Liver (tissue), 8 donors: ENCODE measurements at regions not wholly inside any gene's neighbourhood (a gene's known extent, or its start where the extent isn't known, plus 50 kb on each side); places are given as distances from the start of the nearest gene placed in this dataset.

Experiments
- DNase-seq: peaks from one replicate; pipeline ENCODE4 v3.0.0-alpha.2; 2017; ENCODE audit warnings: low spot score
- H3K27ac ChIP-seq, 2 donors: one replicate each; pipeline ENCODE4 v1.7.0; 2013; ENCODE audit warnings: inconsistent platforms in 2 of 2, low read length in 2 of 2, control low read depth in 1 of 2, low read depth in 1 of 2, mild to moderate bottlenecking in 1 of 2
- H3K27me3 ChIP-seq, 4 donors: one replicate each; pipeline versions ENCODE4 v1.6.1 to v1.7.0; 2013; ENCODE audit warnings: low read length in 3 of 4, inconsistent platforms in 1 of 4, mild to moderate bottlenecking in 1 of 4, moderate library complexity in 1 of 4; ENCODE audit not compliant: control insufficient read depth in 4 of 4, insufficient read depth in 4 of 4
- H3K36me3 ChIP-seq, 4 donors: one replicate each; pipeline versions ENCODE4 v1.6.1 to v1.7.0; 2013; ENCODE audit warnings: low read length in 3 of 4, mild to moderate bottlenecking in 3 of 4, low read depth in 1 of 4, moderate library complexity in 1 of 4; ENCODE audit not compliant: control insufficient read depth in 4 of 4, insufficient read depth in 3 of 4
- H3K4me1 ChIP-seq, 4 donors: one replicate each; pipeline versions ENCODE4 v1.6.1 to v1.7.0; 2013; ENCODE audit warnings: low read length in 3 of 4, mild to moderate bottlenecking in 3 of 4, moderate library complexity in 1 of 4; ENCODE audit not compliant: control insufficient read depth in 4 of 4, insufficient read depth in 4 of 4
- H3K4me3 ChIP-seq, 3 donors: one replicate each; pipeline versions ENCODE4 v1.6.1 to v1.7.0; 2013; ENCODE audit warnings: low read length in 3 of 3, control low read depth in 1 of 3, low read depth in 1 of 3, mild to moderate bottlenecking in 1 of 3
- H3K9ac ChIP-seq, 2 donors: one replicate each; pipeline ENCODE4 v1.7.0; 2013; ENCODE audit warnings: low read length in 2 of 2, mild to moderate bottlenecking in 2 of 2, moderate library complexity in 2 of 2, control low read depth in 1 of 2, low read depth in 1 of 2
- H3K9me3 ChIP-seq, 4 donors: one replicate each; pipeline versions ENCODE4 v1.6.1 to v1.7.0; 2013; ENCODE audit warnings: low read length in 3 of 4; ENCODE audit not compliant: control insufficient read depth in 4 of 4
- CTCF ChIP-seq: fragments of 150-350 bp; IDR thresholded peaks from 2 replicates; pipeline ENCODE4 v1.5.1; 2017; ENCODE audit warnings: improper control_type of control experiment, low read depth, low read length; ENCODE audit not compliant: missing input control
- EGR1 ChIP-seq, 2 donors: IDR thresholded peaks; 2 replicates each; pipeline ENCODE4 v1.6.1; 2016 to 2018; ENCODE audit warnings: antibody characterized with exemption in 2 of 2, low read depth in 2 of 2
- FOXA1 ChIP-seq: IDR thresholded peaks from 2 replicates; pipeline ENCODE4 v1.6.1; 2016; ENCODE audit warnings: antibody characterized with exemption
- FOXA2 ChIP-seq: IDR thresholded peaks from 2 replicates; pipeline ENCODE4 v1.6.1; 2016; ENCODE audit warnings: antibody characterized with exemption
- GABPA ChIP-seq, 2 donors: IDR thresholded peaks in 1 of 2; conservative IDR thresholded peaks in 1 of 2; 2 replicates each; pipeline ENCODE4 v1.6.1; 2016; ENCODE audit warnings: antibody characterized with exemption in 2 of 2, mild to moderate bottlenecking in 1 of 2, moderate library complexity in 1 of 2
- HNF4A ChIP-seq, 2 donors: conservative IDR thresholded peaks; 2 replicates each; pipeline ENCODE4 v1.6.1; 2016; ENCODE audit warnings: antibody characterized with exemption in 2 of 2, mild to moderate bottlenecking in 2 of 2
- HNF4G ChIP-seq: IDR thresholded peaks from 2 replicates; pipeline ENCODE4 v1.6.1; 2016; ENCODE audit warnings: antibody characterized with exemption
- JUND ChIP-seq, 2 donors: IDR thresholded peaks; 2 replicates each; pipeline ENCODE4 v1.6.1; 2016; ENCODE audit warnings: antibody characterized with exemption in 2 of 2
- MAX ChIP-seq: IDR thresholded peaks from 2 replicates; pipeline ENCODE4 v1.6.1; 2016; ENCODE audit warnings: antibody characterized with exemption
- NR2F2 ChIP-seq: IDR thresholded peaks from 2 replicates; pipeline ENCODE4 v1.6.1; 2016; ENCODE audit warnings: antibody characterized with exemption
- RAD21 ChIP-seq, 2 donors: IDR thresholded peaks; 2 replicates each; pipeline ENCODE4 v1.6.1; 2016; ENCODE audit warnings: antibody characterized with exemption in 2 of 2, mild to moderate bottlenecking in 2 of 2
- RXRA ChIP-seq, 2 donors: IDR thresholded peaks; 2 replicates each; pipeline ENCODE4 v1.6.1; 2017 to 2018; ENCODE audit warnings: antibody characterized with exemption in 2 of 2, mild to moderate bottlenecking in 1 of 2
- SP1 ChIP-seq: IDR thresholded peaks from 2 replicates; pipeline ENCODE4 v1.6.1; 2018; ENCODE audit warnings: antibody characterized with exemption, mild to moderate bottlenecking
- TAF1 ChIP-seq: conservative IDR thresholded peaks from 2 replicates; pipeline ENCODE4 v1.6.1; 2016; ENCODE audit warnings: antibody characterized with exemption, mild to moderate bottlenecking
- YY1 ChIP-seq: IDR thresholded peaks from 2 replicates; pipeline ENCODE4 v1.6.1; 2016; ENCODE audit warnings: antibody characterized with exemption, mild to moderate bottlenecking
- ZBTB33 ChIP-seq: IDR thresholded peaks from 2 replicates; pipeline ENCODE4 v1.6.1; 2016; ENCODE audit warnings: antibody characterized with exemption
- WGBS: extraction: QIAGEN DNeasy Blood & Tissue Kit; methylation state at CpG from one replicate; pipeline ENCODE4 v1.1.7; 2013; 5-methylcytosine and 5-hydroxymethylcytosine counted together
- TF ChIP-seq, protein P1 (sequence below): IDR thresholded peaks from 2 replicates; pipeline ENCODE4 v1.6.1; 2016; ENCODE audit warnings: antibody characterized with exemption, mild to moderate bottlenecking
- TF ChIP-seq, protein P2 (sequence below): IDR thresholded peaks from 2 replicates; pipeline ENCODE4 v1.6.1; 2016; ENCODE audit warnings: antibody characterized with exemption
- donor health status: healthy.
- donor health status: healthy.
- donor health status: healthy.
- donor health status: healthy.
- donor health status: healthy.

DNA sequence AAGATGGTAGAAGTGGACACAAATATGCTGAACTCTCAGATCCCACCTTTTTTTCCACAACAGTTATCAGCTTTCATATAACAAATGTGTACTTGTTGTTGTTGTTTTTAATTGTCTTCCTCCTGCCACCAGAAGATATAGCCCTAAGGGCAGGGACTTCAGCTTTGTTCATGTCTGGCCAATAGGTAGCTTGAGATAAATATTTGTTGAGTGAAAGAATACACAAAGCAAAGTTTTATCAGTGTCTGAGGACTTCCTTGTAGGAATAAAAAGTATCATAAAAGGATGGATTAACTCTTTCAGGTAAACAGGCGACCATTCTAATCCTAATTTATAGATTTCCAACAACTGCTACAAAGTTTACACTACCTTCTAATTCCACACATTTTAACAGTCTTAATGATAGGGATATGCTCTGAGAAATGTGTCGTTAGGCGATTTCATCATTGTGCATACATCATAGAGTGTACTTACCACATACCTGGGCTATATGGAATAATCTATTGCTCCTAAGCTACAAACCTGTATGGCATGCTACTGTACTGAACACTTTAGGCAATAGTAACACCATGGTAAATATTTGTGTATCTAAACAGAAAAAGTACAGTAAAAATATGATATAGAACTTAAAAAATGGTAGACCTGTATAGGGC lies 186.1 kb downstream of the ATOH1 start:
- Histone ChIP-seq H3K27ac (no peak overlapping the region), H3K36me3 (no peaks in the 10 kb centered on the region), H3K9me3 (no peaks in the 10 kb centered on the region), H3K4me1 (no peaks in the 10 kb centered on the region), H3K9ac (no peak overlapping the region), H3K4me3 (no peak overlapping the region), H3K27me3 (no peaks in the 10 kb centered on the region)
- 66% methylated on average over 3 of the region's 3 CpGs for WGBS
- DNase-seq, result no peak
- TF ChIP-seq HNF4A (conservative IDR thresholded peaks at IDR 0.05), result no peak
- no peak for TF ChIP-seq FOXA2
- TF ChIP-seq SP1, result no peak
- no peak for TF ChIP-seq YY1
- TF ChIP-seq ZBTB33, result no peak
- no peak for TF ChIP-seq RXRA (IDR thresholded peaks at IDR 0.05)
- no peak for TF ChIP-seq EGR1 (IDR thresholded peaks at IDR 0.05; ENCODE audit: low read depth in 2 of 2)
- no peak for TF ChIP-seq RAD21 (IDR thresholded peaks at IDR 0.05)
- TF ChIP-seq FOXA1, result no peak
- no peak for TF ChIP-seq JUND (IDR thresholded peaks at IDR 0.05)
- TF ChIP-seq MAX, result no peak
- TF ChIP-seq, protein P1, sequence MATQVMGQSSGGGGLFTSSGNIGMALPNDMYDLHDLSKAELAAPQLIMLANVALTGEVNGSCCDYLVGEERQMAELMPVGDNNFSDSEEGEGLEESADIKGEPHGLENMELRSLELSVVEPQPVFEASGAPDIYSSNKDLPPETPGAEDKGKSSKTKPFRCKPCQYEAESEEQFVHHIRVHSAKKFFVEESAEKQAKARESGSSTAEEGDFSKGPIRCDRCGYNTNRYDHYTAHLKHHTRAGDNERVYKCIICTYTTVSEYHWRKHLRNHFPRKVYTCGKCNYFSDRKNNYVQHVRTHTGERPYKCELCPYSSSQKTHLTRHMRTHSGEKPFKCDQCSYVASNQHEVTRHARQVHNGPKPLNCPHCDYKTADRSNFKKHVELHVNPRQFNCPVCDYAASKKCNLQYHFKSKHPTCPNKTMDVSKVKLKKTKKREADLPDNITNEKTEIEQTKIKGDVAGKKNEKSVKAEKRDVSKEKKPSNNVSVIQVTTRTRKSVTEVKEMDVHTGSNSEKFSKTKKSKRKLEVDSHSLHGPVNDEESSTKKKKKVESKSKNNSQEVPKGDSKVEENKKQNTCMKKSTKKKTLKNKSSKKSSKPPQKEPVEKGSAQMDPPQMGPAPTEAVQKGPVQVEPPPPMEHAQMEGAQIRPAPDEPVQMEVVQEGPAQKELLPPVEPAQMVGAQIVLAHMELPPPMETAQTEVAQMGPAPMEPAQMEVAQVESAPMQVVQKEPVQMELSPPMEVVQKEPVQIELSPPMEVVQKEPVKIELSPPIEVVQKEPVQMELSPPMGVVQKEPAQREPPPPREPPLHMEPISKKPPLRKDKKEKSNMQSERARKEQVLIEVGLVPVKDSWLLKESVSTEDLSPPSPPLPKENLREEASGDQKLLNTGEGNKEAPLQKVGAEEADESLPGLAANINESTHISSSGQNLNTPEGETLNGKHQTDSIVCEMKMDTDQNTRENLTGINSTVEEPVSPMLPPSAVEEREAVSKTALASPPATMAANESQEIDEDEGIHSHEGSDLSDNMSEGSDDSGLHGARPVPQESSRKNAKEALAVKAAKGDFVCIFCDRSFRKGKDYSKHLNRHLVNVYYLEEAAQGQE, result no peak
- TF ChIP-seq, protein P2, sequence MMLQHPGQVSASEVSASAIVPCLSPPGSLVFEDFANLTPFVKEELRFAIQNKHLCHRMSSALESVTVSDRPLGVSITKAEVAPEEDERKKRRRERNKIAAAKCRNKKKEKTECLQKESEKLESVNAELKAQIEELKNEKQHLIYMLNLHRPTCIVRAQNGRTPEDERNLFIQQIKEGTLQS, result no peak
- no peak for TF ChIP-seq TAF1
- TF ChIP-seq NR2F2, result no peak
- TF ChIP-seq GABPA (IDR thresholded peaks at IDR 0.05 in 1 of 2, conservative IDR thresholded peaks at IDR 0.05 in 1 of 2), result no peak
- TF ChIP-seq HNF4G, result no peak
- no peak for TF ChIP-seq CTCF
